ENCODE measurements at regions not wholly inside any gene's neighbourhood (a gene's known extent, or its start where the extent isn't known, plus 50 kb on each side); places are given as distances from the start of the nearest gene placed in this dataset.

DNA sequence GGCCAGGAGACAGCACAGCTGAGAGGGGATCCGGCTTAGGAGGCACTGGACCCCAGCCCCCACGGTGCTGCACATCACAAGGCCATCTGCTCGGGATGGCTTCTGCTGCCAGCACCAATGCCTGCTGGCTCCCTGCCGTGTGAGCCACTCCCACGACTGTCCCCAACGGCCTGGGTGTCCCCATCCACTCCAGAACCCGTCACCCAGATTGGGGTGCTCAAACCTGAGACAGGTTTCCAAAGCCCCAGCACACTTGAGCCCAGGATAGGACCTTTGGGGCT lies 102.4 kb downstream of the RFLNA start:
- TF ChIP-seq, protein P1, sequence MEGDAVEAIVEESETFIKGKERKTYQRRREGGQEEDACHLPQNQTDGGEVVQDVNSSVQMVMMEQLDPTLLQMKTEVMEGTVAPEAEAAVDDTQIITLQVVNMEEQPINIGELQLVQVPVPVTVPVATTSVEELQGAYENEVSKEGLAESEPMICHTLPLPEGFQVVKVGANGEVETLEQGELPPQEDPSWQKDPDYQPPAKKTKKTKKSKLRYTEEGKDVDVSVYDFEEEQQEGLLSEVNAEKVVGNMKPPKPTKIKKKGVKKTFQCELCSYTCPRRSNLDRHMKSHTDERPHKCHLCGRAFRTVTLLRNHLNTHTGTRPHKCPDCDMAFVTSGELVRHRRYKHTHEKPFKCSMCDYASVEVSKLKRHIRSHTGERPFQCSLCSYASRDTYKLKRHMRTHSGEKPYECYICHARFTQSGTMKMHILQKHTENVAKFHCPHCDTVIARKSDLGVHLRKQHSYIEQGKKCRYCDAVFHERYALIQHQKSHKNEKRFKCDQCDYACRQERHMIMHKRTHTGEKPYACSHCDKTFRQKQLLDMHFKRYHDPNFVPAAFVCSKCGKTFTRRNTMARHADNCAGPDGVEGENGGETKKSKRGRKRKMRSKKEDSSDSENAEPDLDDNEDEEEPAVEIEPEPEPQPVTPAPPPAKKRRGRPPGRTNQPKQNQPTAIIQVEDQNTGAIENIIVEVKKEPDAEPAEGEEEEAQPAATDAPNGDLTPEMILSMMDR (IDR thresholded peaks at IDR 0.05; ENCODE audit: borderline replicate concordance, insufficient read depth, low read depth, low read length): no peak

DNA sequence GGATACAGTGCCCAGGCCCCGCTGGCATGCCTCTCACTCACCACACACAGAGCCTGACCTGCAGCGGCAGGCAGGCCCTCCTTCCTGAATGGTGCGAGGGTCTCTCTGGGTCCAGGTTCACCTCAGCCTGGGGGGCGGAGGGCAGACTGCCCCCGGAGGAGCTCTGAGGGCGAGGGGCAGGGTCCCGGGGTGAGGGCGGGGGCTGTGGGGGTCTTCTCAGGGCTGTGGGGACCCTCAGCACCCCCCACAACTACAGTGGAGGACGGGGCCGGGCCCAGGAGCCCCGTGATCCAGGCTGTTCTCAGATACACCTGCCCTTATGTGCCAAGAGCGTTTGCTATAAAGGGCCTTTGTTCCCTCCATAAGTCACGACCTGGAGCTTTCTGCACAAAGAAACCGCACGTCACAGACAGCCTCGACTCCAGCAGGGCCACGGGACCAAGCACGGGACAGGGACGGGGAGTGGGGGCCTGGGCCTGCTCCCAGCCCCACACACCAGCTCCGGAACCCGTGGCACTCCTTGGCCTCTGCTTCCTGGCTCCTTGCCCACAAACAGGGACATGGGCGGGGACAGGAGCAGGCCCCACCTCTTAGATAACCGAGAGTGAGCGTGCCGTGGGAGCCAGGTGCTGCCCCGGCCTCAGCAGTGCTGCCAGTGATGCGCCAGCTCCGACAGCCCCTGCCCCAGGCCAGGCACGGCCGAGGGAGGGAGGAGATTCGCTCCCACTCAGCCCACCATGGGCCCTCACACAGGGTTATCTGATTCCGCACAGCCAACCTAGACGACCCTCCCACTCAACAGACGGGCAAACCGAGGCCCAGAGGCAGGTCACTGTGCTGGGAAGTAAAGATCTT lies 101.9 kb downstream of the RFLNA start:
- no peak overlapping the region for H3K4me3 ChIP-seq (ENCODE audit: low read depth, low read length)
- TF ChIP-seq, protein P1 (IDR thresholded peaks at IDR 0.05; ENCODE audit: borderline replicate concordance, insufficient read depth, low read depth, low read length): no peak

More for the DNA sequence above, 102.4 kb downstream of the RFLNA start:
- no peak overlapping the region for H3K4me3 ChIP-seq (ENCODE audit: low read depth, low read length)

DNA sequence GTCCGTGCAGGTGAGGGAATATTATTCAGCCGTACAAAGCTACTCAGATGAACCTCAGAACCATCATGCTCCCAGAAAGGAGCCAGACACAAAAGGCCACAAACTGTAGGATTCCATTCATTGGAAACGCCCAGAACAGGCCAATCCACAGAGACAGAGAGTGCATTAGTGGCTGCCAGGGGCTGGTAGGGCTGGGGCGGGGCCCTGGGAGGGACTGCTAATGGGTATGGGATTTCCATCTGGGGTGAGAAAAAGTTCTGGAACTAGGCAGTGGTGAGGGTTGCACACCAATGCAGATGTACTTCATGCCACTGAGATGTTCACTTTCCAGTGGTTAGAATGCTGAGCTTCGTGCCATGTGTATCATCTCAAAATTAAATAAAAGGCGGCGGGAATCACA lies 101.1 kb downstream of the RFLNA start:
- no peak overlapping the region for H3K4me3 ChIP-seq (ENCODE audit: low read depth, low read length)
- TF ChIP-seq, protein P1 (IDR thresholded peaks at IDR 0.05; ENCODE audit: borderline replicate concordance, insufficient read depth, low read depth, low read length): no peak

DNA sequence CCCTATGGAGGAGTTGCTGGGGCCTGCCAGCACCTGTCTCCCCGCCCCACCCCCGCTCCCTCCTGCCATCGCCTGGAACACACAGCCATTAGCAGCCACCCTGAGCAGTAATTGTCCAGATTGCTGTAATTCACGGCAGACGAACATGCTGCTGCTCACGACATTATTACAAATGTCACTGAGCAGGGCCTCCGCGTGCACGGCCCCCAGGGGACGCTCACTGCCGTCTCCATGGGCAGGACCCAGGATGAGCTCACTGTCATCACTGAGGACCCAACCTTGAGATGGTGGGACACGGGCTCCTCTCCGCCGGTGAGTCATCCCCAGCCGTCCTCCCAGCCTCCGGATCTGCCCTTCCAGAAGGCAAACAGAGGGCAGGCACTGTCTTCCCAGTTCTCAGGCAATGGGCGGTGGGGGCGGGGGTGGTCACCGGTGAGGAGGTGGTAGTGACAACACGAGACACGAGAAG lies 100.4 kb downstream of the RFLNA start:
- no peak overlapping the region for H3K4me3 ChIP-seq (ENCODE audit: low read depth, low read length)
- TF ChIP-seq, protein P1 (IDR thresholded peaks at IDR 0.05; ENCODE audit: borderline replicate concordance, insufficient read depth, low read depth, low read length): no peak

DNA sequence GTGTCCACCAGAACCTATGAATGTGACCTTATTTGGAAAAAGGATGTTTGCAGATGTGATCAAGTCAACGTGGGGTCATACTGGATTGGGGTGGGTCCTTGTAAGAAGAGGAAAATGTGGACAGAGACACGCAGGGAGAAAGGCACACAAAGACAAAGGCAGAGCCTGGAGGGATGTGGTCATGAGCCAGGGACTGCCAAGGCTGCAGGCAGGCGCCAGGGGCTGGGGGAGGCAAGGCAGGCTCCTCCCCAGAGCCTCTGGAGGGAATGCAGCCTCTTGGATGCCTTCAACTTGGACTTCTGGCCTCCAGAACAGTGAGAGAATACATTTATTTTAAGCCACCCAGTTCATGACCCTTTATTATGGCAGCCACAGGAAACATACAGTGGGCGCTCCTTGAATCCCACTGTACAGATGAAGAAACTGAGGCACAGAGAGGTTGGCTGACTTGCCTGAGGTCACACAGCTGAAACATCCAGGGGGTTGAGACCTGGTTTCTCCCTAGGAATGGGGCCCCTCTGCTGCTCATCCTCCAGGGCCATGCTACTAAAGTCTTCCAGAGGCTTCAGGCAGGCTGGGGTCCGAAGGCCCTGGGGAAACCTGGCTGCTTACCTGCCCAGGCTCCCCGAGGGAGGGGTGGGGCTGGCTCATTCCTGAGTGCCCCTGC lies 99.7 kb downstream of the RFLNA start:
- TF ChIP-seq, protein P1 (IDR thresholded peaks at IDR 0.05; ENCODE audit: borderline replicate concordance, insufficient read depth, low read depth, low read length): no peak
- H3K4me3 ChIP-seq (ENCODE audit: low read depth, low read length): no peak overlapping the region

DNA sequence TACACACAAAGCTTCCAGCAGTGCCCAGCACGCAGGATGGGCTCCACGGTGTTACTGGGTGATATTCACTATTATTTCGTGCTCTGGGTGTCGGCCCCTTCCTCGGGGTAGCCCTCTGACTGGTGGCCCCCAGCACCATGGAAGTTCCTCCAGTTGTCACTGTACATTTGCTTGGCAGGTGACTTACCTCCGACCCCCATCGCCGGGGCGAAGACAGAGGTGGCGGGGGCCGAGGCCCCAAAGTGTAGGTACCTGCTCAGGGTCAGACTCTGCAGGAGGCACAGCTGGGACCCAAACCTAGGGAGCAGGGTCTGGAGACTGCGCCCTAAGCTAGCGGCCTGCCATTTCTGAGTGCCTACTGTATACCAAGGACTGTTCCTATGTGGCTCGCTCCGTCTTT lies 98.9 kb downstream of the RFLNA start:
- TF ChIP-seq, protein P1 (IDR thresholded peaks at IDR 0.05; ENCODE audit: borderline replicate concordance, insufficient read depth, low read depth, low read length): no peak
- no peak overlapping the region for H3K4me3 ChIP-seq (ENCODE audit: low read depth, low read length)

DNA sequence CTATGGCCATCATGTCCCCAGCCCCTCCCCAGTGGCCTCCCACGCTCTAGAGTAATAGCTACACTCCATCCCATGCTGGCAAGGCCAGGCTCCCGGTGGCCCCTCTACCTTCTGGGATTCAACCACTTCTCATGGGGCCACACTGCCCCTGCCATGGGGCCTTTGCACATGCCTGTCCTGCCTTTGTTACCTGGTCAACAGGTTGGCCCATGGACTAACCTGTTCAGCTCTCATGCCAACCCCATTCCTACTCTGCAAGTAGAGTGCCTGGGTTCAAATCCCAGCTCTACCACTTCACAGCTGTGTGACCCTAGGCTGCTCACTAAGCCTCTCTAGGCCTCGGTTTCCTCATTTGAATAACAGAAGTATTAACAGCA lies 98.5 kb downstream of the RFLNA start:
- TF ChIP-seq, protein P1 (IDR thresholded peaks at IDR 0.05; ENCODE audit: borderline replicate concordance, insufficient read depth, low read depth, low read length): no peak
- H3K4me3 ChIP-seq (ENCODE audit: low read depth, low read length): no peak overlapping the region

Measured in GM12875 (cell line).